ENCODE measurements at regions not wholly inside any gene's neighbourhood (a gene's known extent, or its start where the extent isn't known, plus 50 kb on each side); places are given as distances from the start of the nearest gene placed in this dataset.

DNA sequence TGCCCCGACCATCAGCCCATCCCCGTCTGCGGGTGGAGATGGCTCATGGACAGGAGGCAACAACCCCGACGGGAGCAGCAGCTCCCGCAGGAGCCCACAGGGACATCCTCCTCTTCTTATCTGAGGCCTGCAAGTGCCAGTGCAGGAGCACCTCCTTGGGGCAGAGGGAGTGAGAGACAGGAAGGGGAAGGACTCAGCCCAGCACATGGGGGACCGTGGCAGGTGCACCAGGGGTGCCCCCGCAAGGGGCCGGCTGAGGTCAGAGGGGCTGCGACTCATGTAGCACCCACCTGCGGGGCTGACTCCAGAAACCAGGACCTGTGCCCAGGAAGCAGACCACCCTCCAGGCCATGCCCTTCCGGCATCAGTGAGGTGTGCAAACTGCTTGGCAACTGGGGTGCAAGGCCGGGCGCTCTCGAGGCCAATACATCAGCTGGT, 259.8 kb upstream of the ADAMTS16 start:
- no peaks in the 10 kb centered on the region for H3K36me3 Mint-ChIP-seq (ENCODE audit: low read depth)
- H3K4me3 Mint-ChIP-seq = no peak overlapping the region
- no peak for DNase-seq
- H3K9me3 Mint-ChIP-seq = no peaks in the 10 kb centered on the region
- POLR2A ChIA-PET = no interaction called here
- H3K4me1 Mint-ChIP-seq = no peaks in the 10 kb centered on the region
- no peak overlapping the region for H3K27ac Mint-ChIP-seq
- CTCF ChIA-PET = no interaction called here
- H3K27me3 Mint-ChIP-seq = no peaks in the 10 kb centered on the region

DNA sequence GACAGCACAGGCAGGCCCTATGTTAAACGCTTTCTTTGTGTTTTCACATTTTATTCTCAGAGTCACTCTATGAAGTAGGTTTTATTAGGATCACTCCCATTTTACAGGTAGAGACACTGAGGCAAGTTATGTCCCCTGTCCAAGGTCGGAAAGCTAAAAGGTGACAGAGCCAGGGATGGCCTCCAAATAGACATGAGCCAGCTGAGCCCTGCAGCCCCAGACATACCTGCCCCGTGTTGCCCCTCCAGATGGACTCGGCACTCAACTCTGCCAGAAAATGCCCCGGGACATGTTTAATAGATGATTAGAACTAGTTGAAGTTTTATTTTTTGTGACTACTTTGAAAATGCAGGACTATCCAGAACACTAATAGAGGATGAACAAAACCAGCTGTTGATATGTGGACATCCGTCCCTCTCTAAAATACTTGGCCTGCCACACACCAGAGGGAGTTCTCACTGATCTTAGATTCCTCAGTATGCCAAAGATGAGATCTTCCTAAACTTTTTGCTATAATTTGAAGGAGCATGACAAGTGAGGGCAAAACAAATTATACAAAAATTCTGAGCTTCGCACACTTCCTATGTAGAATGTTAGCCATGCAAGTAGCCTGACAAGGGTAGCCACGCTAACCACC, 258.6 kb upstream of the ADAMTS16 start:
- Mint-ChIP-seq H3K9me3 (no peaks in the 10 kb centered on the region), H3K27me3 (no peaks in the 10 kb centered on the region), H3K4me3 (no peak overlapping the region), H3K27ac (no peak overlapping the region), H3K36me3 (ENCODE audit: low read depth) (no peaks in the 10 kb centered on the region), H3K4me1 (no peaks in the 10 kb centered on the region)
- POLR2A ChIA-PET = no interaction called here
- CTCF ChIA-PET = no interaction called here
- DNase-seq = no peak

DNA sequence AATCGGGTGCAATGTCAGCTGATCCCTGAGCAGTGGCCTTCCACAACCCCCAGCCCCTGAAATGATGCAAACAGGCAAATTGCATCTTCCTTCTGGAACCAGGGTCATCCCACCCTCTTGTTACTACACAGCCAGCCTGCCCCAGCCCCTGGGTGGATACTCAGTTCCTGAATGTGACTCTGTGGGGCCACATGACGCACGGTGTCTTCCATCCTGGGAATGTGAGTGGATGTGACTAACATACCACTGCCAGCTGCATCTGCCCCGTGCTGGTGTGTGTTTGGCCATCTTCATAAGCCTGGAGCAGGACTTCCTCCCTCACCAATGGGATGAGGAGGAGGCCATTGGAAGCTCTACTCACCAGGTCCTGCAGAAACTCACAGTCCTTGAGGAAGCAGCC, 257.9 kb upstream of the ADAMTS16 start:
- H3K9me3 Mint-ChIP-seq = no peaks in the 10 kb centered on the region
- no peaks in the 10 kb centered on the region for H3K36me3 Mint-ChIP-seq (ENCODE audit: low read depth)
- no peaks in the 10 kb centered on the region for H3K27me3 Mint-ChIP-seq
- ChIA-PET CTCF (no interaction called here), POLR2A (no interaction called here)
- H3K27ac Mint-ChIP-seq = no peak overlapping the region
- H3K4me1 Mint-ChIP-seq = no peaks in the 10 kb centered on the region
- DNase-seq = no peak
- H3K4me3 Mint-ChIP-seq = no peak overlapping the region

DNA sequence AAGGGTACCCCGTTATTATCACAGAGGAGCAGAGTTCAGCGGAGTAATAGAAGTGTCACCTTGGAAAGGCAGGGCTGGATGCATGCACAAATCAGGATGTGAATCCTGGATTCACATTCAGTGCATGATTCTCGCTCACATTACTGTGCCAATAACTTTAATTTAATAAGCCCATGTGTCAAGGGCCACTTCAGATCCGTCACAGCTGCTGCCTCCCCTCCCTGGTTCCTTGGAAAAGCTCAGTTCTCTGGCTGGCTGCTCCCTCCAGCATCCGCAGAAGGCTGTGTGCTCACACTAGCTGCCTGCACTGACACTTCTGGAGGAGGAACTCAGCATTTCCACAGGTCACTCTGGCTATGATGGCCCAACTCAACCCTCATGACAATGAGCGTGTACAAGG, 256.8 kb upstream of the ADAMTS16 start:
- DNase-seq = no peak
- Mint-ChIP-seq H3K27me3 (no peaks in the 10 kb centered on the region), H3K27ac (no peak overlapping the region), H3K4me1 (no peaks in the 10 kb centered on the region), H3K4me3 (no peak overlapping the region), H3K36me3 (ENCODE audit: low read depth) (no peaks in the 10 kb centered on the region), H3K9me3 (no peaks in the 10 kb centered on the region)
- ChIA-PET CTCF (no interaction called here), POLR2A (no interaction called here)

DNA sequence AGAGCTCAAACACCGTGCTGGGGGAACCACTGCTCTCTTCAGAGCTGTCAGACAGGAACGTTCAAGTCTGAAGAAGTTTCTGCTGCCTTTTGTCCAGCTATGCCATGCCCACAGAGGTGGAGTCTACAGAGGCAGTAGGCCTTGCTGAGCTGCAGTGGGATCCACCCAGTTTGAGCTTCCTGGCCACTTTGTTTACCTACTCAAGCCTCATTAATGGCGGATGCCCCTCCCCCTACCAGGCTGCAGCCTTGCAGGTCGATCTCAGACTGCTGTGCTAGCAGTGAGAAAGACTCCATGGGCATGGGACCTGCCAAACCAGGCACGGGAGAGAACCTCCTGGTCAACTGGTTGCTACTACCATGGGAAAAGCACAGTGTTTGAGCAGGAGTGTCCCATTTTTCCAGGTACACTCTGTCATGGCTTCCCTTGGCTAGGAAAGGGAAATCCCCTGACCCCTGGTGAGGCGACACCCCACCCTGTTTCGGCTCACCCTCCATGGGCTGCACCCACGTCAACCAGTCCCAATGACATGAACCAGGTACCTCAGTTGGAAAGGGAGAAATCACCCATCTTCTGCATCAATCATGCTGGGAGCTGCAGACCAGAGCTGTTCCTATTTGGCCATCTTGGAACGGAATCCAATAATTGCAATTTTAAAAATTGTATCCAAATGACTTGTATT, 246.9 kb upstream of the ADAMTS16 start:
- ChIA-PET POLR2A (no interaction called here), CTCF (no interaction called here)
- Mint-ChIP-seq H3K36me3 (ENCODE audit: low read depth) (no peaks in the 10 kb centered on the region), H3K27me3 (no peaks in the 10 kb centered on the region), H3K4me3 (no peak overlapping the region), H3K9me3 (no peaks in the 10 kb centered on the region), H3K4me1 (no peaks in the 10 kb centered on the region), H3K27ac (no peak overlapping the region)
- DNase-seq = no peak

DNA sequence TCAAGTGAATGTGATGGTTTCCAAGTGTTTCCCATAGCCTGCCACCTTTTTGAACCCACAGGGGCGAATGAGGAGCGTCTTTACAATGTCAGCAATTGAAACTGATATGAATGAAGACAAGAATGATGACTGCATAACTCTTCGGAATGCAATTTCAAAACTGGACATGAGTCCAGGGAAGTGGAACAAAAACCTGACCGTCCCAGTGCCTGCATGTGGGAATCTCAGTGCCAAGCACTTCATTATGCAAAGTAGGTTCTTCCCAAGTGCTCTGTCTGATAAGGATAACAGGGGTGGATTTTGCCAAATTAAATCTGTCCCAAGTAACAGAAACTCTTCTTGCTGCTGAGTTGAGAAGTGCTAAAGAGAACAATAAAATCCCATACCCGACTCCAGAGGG, 243.8 kb upstream of the ADAMTS16 start:
- Mint-ChIP-seq H3K4me1 (no peaks in the 10 kb centered on the region), H3K9me3 (no peaks in the 10 kb centered on the region), H3K27me3 (no peaks in the 10 kb centered on the region), H3K36me3 (ENCODE audit: low read depth) (no peaks in the 10 kb centered on the region), H3K27ac (no peak overlapping the region), H3K4me3 (no peak overlapping the region)
- no peak for DNase-seq
- ChIA-PET POLR2A (no interaction called here), CTCF (no interaction called here)

DNA sequence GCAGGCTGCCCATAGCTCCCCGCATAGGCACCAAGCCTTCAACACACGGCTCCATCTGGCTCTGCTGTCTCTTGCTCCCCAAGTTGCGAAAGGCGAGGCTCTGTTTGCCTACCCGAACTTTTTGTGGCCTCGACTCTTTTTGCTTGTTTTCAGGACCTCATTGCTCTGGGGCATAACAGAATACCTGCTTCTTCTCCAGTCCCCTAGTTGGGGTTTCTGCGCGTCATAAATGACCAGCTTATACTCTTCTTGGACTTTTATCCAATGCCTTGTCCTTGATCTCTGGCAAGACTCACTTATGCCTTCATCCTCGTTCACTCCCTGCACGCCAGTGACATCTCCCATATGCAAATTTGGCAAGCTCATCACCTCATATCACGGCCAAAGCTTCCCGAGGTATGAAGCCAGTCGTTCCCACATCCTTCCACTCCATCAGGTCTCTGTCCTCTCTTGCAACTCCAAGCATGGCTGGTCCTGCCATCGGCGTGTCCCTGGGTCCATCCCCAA, 238.8 kb upstream of the ADAMTS16 start:
- ChIA-PET POLR2A (no interaction called here), CTCF (no interaction called here)
- no peaks in the 10 kb centered on the region for H3K9me3 Mint-ChIP-seq
- no peaks in the 10 kb centered on the region for H3K27me3 Mint-ChIP-seq
- H3K4me1 Mint-ChIP-seq = no peaks in the 10 kb centered on the region
- no peak for DNase-seq
- H3K36me3 Mint-ChIP-seq (ENCODE audit: low read depth) = no peaks in the 10 kb centered on the region
- H3K4me3 Mint-ChIP-seq = no peak overlapping the region
- no peak overlapping the region for H3K27ac Mint-ChIP-seq

DNA sequence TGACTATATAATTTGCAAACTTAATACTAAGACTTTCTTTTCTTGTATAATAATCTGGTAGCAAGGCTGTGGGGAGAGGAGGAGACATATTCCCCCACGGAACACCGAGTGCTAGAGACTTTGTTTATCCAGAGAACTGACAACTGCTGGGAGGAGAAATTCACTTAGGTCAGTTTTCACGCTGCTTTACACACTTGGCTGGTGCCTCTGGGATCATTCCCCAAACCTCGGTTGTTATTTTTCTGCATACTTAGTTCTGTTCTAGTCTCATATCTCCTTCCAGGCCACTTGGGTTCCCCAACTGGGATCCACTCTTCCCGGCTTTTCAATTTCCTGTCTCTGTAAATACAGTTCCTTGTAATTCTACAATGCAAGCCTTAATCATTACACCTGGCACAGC, 238.2 kb upstream of the ADAMTS16 start:
- CTCF ChIA-PET = no interaction called here
- Mint-ChIP-seq H3K36me3 (ENCODE audit: low read depth) (no peaks in the 10 kb centered on the region), H3K27ac (no peak overlapping the region), H3K9me3 (no peaks in the 10 kb centered on the region), H3K4me1 (no peaks in the 10 kb centered on the region), H3K4me3 (no peak overlapping the region), H3K27me3 (no peaks in the 10 kb centered on the region)
- POLR2A ChIA-PET = no interaction called here
- no peak for DNase-seq

DNA sequence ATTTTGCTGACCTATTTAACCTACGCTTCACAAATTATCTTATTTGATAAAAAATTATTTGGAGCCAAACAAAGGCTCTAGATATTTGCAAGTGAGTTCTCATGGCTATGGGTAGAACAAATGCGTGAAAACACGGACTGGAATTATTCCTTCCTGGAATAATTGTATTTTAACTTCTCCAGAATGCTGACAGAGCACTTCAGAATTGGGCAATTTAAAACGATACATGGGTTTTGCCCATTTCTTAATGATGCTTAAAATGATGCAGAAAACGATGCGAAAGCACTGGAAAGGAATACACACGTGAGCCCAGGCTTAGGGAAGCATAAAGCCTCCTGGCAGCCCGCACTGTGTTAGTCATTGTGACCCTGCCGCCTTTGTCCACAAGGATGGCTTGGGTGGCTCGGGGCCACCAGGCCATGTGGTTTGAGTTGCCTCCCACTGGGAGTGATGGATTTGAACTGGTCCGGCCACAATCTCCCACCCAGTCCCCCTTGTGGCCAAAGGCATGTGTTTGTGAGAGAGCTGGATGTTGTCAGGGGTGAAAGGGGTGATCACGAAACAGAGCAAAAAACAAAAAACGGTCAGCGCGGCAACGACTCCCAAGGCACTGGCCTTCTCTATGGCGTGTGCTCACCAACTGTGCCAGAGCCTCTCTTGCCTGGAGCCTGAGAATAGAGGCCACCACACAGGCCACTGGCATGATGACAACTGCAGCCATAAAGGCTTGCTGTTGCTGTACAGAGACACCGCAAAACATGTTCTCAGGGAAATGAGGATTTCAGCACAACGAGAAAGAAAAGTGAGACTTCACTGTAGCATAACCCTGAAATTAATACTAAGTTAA, 234.2 kb upstream of the ADAMTS16 start:
- H3K4me1 Mint-ChIP-seq = no peaks in the 10 kb centered on the region
- CTCF ChIA-PET = no interaction called here

DNA sequence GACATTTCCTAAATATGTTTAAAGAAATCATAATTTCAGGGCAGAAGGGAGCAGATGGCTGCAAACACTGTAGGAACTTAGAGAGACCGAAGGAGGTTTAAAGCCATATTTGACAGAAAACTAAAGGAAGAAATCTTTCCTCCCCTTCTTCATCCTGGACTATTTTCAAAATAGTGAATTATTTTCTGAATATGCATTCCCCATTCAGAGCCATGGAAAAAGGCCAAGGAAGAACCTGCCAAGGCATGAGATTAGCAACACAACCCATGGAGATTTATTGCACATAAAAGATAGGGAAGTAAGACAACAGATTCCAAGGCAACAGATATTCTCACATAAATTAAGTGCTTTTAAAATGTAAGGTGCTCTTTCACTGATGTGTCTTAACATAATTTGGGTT, 233.3 kb upstream of the ADAMTS16 start:
- ChIA-PET CTCF (no interaction called here), POLR2A (no interaction called here)
- H3K36me3 Mint-ChIP-seq (ENCODE audit: low read depth) = no peaks in the 10 kb centered on the region
- no peaks in the 10 kb centered on the region for H3K27me3 Mint-ChIP-seq
- H3K4me1 Mint-ChIP-seq = no peaks in the 10 kb centered on the region
- no peak overlapping the region for H3K4me3 Mint-ChIP-seq
- DNase-seq = no peak
- no peak overlapping the region for H3K27ac Mint-ChIP-seq
- H3K9me3 Mint-ChIP-seq = no peaks in the 10 kb centered on the region

More for the DNA sequence above, 234.2 kb upstream of the ADAMTS16 start:
- POLR2A ChIA-PET = no interaction called here
- Mint-ChIP-seq H3K27me3 (no peaks in the 10 kb centered on the region), H3K36me3 (ENCODE audit: low read depth) (no peaks in the 10 kb centered on the region), H3K9me3 (no peaks in the 10 kb centered on the region), H3K27ac (no peak overlapping the region), H3K4me3 (no peak overlapping the region)
- DNase-seq = no peak

DNA sequence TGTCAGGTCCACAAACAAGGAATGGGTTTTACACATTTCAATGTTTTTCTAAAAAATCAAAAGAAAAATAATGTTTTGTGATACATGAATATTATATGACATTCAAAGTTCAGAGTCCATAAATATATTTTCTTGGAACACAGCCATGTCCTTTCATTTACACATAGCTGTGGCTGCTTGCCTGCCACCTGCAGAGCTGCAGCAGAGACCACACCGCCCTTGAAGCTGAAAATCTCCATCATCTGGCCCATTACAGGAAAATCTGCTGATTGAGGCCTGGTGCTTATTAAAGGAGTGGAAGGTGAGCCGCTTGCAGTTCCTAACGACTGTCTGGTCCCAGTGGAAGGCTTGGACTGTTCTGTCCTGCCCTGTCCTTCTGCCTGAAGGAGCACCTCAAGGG, 232.6 kb upstream of the ADAMTS16 start:
- DNase-seq = no peak
- no peak overlapping the region for H3K4me3 Mint-ChIP-seq
- H3K27ac Mint-ChIP-seq = no peak overlapping the region
- no peaks in the 10 kb centered on the region for H3K9me3 Mint-ChIP-seq
- no peaks in the 10 kb centered on the region for H3K27me3 Mint-ChIP-seq
- no peaks in the 10 kb centered on the region for H3K4me1 Mint-ChIP-seq
- ChIA-PET CTCF (no interaction called here), POLR2A (no interaction called here)
- H3K36me3 Mint-ChIP-seq (ENCODE audit: low read depth) = no peaks in the 10 kb centered on the region

DNA sequence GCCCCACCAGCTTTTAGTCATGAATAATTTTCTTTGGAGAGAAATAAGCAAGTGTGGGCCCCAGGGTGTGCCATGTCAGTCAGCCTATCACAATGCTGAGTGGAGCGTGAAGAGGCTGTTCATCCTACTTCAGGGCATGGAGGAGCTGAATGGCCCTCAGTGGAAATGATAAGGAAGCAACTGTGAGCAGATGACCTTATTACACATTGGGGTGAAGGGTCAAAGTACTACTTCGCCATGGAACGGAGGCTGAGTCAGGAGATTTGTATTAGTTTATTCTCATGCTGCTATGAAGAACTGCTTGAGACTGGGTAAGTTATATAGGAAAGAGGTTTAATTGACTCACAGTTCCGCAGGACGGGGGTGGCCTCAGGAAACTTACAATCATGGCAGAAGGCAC, 231.0 kb upstream of the ADAMTS16 start:
- H3K36me3 Mint-ChIP-seq (ENCODE audit: low read depth) = no peaks in the 10 kb centered on the region
- ChIA-PET POLR2A (no interaction called here), CTCF (no interaction called here)
- no peak overlapping the region for H3K4me3 Mint-ChIP-seq
- no peaks in the 10 kb centered on the region for H3K9me3 Mint-ChIP-seq
- H3K27ac Mint-ChIP-seq = no peak overlapping the region
- no peaks in the 10 kb centered on the region for H3K4me1 Mint-ChIP-seq
- no peaks in the 10 kb centered on the region for H3K27me3 Mint-ChIP-seq
- DNase-seq = no peak

DNA sequence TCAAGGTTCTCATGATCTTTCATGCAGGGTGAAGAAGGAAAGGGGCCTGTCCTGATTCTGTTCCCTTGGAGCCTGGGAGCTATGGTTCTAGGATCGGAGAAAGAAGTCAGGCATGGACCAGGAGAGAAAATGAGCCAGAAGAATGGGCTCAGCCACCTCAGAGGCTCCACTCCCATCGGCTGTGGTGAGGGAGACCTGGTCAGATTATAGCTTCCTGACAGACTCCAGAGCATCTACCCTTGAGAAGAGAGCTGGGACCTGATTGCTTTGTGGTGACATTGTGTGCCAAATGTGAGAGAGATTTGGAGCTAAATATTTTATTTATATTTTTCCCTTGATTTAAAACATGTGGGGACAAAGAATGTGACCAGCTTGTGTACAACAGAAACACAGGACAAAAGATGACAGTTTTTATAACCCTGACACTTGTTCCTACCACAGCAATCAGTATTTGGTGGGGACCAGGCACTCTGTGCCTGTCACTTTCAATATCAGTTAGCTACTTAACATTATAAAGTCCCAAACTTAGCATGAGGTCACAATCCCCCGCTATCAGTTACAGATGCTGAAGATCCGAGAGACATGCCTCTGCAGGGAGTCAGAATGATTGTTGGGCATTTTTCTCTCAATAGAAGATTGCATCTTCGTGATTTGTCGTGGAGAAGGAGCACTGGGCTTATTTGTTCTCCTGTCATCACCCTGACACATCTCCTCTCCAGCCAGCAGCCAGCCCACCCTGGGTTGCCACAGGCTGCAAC, 228.3 kb upstream of the ADAMTS16 start:
- H3K36me3 Mint-ChIP-seq (ENCODE audit: low read depth) = no peaks in the 10 kb centered on the region
- no peaks in the 10 kb centered on the region for H3K27me3 Mint-ChIP-seq
- no peaks in the 10 kb centered on the region for H3K4me1 Mint-ChIP-seq
- DNase-seq = no peak
- ChIA-PET POLR2A (no interaction called here), CTCF (no interaction called here)
- H3K4me3 Mint-ChIP-seq = no peak overlapping the region
- H3K27ac Mint-ChIP-seq = no peak overlapping the region
- H3K9me3 Mint-ChIP-seq = no peaks in the 10 kb centered on the region
